ENCODE measurements at regions not wholly inside any gene's neighbourhood (a gene's known extent, or its start where the extent isn't known, plus 50 kb on each side); places are given as distances from the start of the nearest gene placed in this dataset.
A peak's percentile ranks its signal among the peaks of the same experiment; 100 is the strongest.
"Not testable (repeated sequence)": the region's sequence is repeated elsewhere in the genome, so short reads cannot be mapped to it uniquely, and the experiment has no call there.

- ATAC-seq (no peak), DNase-seq (ENCODE audit: low spot score) (no peak)
- H3K36me3 Mint-ChIP-seq: no peaks in the 10 kb centered on the region
- peak overlapping the region; percentile 44; the same call in 1 of the 2 replicates for H3K27ac Mint-ChIP-seq
- POLR2A ChIA-PET: no interaction called here
- H3K27me3 Mint-ChIP-seq (ENCODE audit: low read depth): peaks cover 5% of the 10 kb centered on the region; the same call in 1 of the 2 replicates
- CTCF ChIA-PET: interaction anchor here (0.6 to 1.6 kb wide), 2 partner anchors 35 to 523 kb away, joined by 3 to 7 read pairs; no protein-coding TSS in a partner anchor
- H3K9me3 Mint-ChIP-seq: no peaks in the 10 kb centered on the region
- TF ChIP-seq NFYB (CRISPR knock-in tag; conservative IDR thresholded peaks at IDR 0.05; ENCODE audit: low read depth) (no peak), ZSCAN18 (CRISPR knock-in tag; IDR thresholded peaks at IDR 0.05) (no peak), FOXP1 (CRISPR knock-in tag; IDR thresholded peaks at IDR 0.05; ENCODE audit: borderline replicate concordance) (no peak), OVOL2 (CRISPR knock-in tag; IDR thresholded peaks at IDR 0.05; ENCODE audit: borderline replicate concordance) (no peak), CTCF (IDR thresholded peaks at IDR 0.05) (no peak), GABPB1 (CRISPR knock-in tag; IDR thresholded peaks at IDR 0.05) (no peak), CREM (CRISPR knock-in tag; IDR thresholded peaks at IDR 0.05) (no peak), NR3C1 (CRISPR knock-in tag; conservative IDR thresholded peaks at IDR 0.05; ENCODE audit: low read depth) (no peak), ATF6 (CRISPR knock-in tag; IDR thresholded peaks at IDR 0.05) (no peak)
- peaks cover 2% of the 10 kb centered on the region; the same call in 1 of the 2 replicates for H3K4me1 Mint-ChIP-seq
- H3K4me3 Mint-ChIP-seq: no peak overlapping the region
Measured at GRCh38 chr7:149669121-149669818, 104.1 kb downstream of the ZNF467 start.

- Mint-ChIP-seq H3K4me1 (peaks cover 6% of the 10 kb centered on the region), H3K27me3 (ENCODE audit: low read depth) (peaks cover 11% of the 10 kb centered on the region), H3K9me3 (peaks cover 6% of the 10 kb centered on the region), H3K36me3 (no peaks in the 10 kb centered on the region), H3K27ac (no peak overlapping the region), H3K4me3 (no peak overlapping the region)
- ATAC-seq (no peak), DNase-seq (ENCODE audit: low spot score) (no peak)
- no peak for TF ChIP-seq ZNF532 (CRISPR knock-in tag; IDR thresholded peaks at IDR 0.05; ENCODE audit: borderline replicate concordance)
- TF ChIP-seq RELA (CRISPR knock-in tag; IDR thresholded peaks at IDR 0.05; ENCODE audit: borderline replicate concordance): no peak
- POLR2A ChIA-PET: no interaction called here
- CTCF ChIA-PET: interaction anchor here (0.7 to 1.0 kb wide), 3 partner anchors 8 to 76 kb away, joined by 3 to 4 read pairs (median 3); no protein-coding TSS in a partner anchor
Measured at GRCh38 chr7:149666360-149666945, 106.9 kb downstream of the ZNF467 start.

GRCh38 chr7:149665618-149666017 lies 107.8 kb downstream of the ZNF467 start:
- H3K4me3 Mint-ChIP-seq; POLR2A ChIA-PET; H3K9me3 Mint-ChIP-seq; H3K36me3 Mint-ChIP-seq; ATAC-seq; DNase-seq (ENCODE audit: low spot score); H3K4me1 Mint-ChIP-seq; H3K27ac Mint-ChIP-seq: not testable (repeated sequence)
- peaks cover 15% of the 10 kb centered on the region for H3K27me3 Mint-ChIP-seq (ENCODE audit: low read depth)
- CTCF ChIA-PET: interaction anchor here (0.6 to 1.0 kb wide), 2 partner anchors 38 to 76 kb away, joined by 3 to 4 read pairs; no protein-coding TSS in a partner anchor
